ENCODE measurements at regions not wholly inside any gene's neighbourhood (a gene's known extent, or its start where the extent isn't known, plus 50 kb on each side); places are given as distances from the start of the nearest gene placed in this dataset.

- TF ChIP-seq POLR2A (IDR thresholded peaks at IDR 0.05) = no peak
- TF ChIP-seq EP300 (IDR thresholded peaks at IDR 0.05) = no peak
- no peak for TF ChIP-seq CTCF (IDR thresholded peaks at IDR 0.05)
- TF ChIP-seq POLR2AphosphoS5 (IDR thresholded peaks at IDR 0.05) = no peak
Measured at GRCh38 chr9:19732441-19732951, 56.3 kb downstream of the SLC24A2 start.

Measured in gastroesophageal sphincter (tissue), 3 donors.